Suppressor macrophage treated with lipopolysaccharide for 4 hours (primary cell): ENCODE measurements at regions not wholly inside any gene's neighbourhood (a gene's known extent, or its start where the extent isn't known, plus 50 kb on each side); places are given as distances from the start of the nearest gene placed in this dataset.

Source experiments
- DNase-seq: peaks from one replicate; pipeline ENCODE4 v3.0.0-alpha.2; 2020

DNA sequence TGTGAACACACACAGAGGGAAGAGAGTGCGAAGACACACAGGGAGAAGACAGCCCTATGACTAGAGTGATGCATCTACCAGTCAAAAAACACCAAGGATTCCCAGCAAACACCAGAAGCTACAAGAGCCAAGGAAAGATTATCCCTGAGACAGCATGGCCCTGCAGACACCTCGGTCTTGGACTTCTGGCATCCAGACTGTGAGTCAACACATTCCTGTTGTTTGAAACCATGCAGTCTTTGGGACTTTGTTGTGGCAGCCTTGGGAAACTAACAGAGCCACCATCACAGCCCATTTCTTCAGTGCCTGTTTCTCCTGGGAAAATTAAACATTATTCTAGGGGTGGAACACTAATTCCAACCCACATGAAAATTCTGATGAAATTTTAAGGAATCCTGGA is 220.6 kb downstream of the GXYLT1 start:
- no peak for DNase-seq

- no peak for DNase-seq
These were observed 221.3 kb downstream of the GXYLT1 start for GRCh38 chr12:41923351-41923750.

- DNase-seq = no peak
These were observed 224.3 kb downstream of the GXYLT1 start for GRCh38 chr12:41920355-41920754.

DNA sequence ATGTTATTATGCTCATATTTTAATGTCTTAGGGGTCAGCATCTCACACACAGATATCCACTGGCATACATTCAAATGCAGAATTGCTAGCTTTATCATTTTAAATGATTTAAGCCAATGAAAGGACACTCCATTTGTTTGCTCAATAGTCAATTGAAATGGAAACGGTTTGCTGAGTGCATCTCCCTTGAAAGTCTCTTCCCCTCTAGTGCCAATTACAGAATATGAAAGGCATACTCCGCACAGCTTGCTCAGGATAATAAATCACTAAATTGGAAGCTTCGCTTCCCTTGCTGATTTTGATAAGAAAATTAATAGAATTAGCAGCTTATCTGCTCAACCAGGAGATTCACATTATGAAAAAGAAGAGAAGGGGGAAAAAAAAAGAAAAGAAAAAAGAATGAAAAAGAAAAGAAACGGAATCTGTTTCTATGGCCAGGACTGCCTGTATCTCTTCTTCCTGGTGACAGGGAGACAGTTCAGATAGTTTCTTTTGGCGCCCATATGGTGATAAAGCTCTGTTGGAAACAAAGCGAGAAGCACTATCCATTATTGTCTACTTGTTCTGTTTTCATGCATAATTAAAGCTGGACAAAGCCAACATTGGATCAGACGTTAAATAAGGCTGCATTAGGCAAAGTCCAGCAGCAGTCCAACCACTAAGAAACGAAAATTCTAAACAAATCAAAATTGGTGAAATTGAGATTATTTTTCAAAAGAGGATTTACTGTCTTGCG is 225.0 kb downstream of the GXYLT1 start:
- no peak for DNase-seq

- no peak for DNase-seq
These were observed 225.6 kb downstream of the GXYLT1 start for GRCh38 chr12:41919048-41919447.

GRCh38 chr12:41917938-41918341 is 226.7 kb downstream of the GXYLT1 start:
- peak; percentile 12 for DNase-seq

DNA sequence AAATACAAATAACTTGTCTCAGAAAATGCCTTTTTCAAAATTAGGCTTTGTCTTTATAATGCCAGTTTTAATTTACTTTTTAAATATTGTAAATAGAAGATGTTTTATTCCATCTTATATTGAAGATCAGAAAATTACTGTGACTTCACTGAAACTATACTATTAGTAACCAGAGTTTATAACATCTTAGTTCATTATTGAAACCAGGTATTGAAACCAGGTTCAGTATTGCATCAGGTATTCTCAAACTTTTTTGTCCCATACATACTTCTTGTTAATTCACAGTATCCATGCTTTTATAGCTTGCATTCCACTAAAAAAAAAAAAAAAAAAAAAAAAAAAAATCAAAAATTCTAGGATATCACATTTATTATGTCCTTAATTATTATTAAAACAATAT is 227.5 kb downstream of the GXYLT1 start:
- DNase-seq = no peak

- DNase-seq = no peak
These were observed 233.9 kb downstream of the GXYLT1 start for GRCh38 chr12:41910578-41911320.

DNA sequence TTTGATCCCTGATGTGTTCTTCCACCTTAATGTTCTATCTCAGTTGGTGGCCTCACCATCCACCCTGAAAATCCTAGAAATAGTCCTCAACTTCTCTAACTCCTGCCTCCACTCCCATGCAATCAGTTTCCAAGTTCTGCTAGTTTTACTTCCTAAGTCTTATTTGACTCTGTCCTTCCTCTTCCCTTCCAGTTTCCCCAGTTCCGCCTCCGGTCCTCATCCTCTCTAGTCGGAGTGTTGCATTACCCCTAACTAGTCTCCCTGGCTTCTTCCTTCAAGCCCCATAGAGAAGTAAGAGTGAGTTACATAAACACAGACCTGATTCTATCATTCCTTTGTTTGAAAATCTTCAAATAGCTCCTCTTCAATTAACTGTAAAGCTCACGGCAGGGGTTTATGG is 236.5 kb downstream of the GXYLT1 start:
- DNase-seq = peak; percentile 27

DNA sequence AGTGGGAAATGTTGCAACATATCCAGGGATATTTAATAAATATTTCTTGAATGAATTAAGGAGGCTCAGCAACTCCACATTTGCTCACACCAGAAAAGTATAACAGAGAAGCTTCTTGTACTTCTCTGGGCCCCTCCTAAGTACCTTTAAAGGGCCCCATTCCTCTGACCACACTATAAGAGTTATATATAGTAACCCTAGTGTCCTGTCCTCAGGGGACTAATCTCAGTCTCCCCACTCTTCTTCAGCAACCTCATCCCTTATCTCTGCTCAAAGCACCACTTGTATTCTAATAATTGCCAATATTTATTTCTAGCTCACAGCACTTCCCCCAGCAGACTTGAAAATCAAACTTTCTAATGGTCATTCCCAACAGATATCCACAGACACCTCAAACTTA is 237.1 kb downstream of the GXYLT1 start:
- DNase-seq = no peak

DNA sequence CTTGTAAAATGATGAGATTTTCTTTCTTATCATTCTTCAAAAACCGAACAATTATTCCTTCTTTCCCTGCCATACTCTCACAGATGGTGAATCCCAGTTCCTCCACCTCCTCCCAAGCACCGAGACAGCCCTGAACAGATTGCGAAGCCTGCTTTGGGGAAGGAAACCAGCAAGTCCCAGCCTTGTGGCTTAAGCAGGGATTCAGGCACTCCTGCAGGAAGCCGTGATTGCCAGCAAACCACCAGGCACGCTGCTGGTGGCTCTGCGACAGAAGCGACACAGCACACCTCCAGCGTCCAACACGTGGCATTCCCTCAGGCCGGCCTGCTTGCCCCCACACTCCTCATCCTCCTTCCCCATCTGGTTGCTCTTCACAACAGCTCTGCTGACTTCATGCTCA is 237.7 kb downstream of the GXYLT1 start:
- no peak for DNase-seq

GRCh38 chr12:41905759-41906297 is 238.8 kb downstream of the GXYLT1 start:
- no peak for DNase-seq

DNA sequence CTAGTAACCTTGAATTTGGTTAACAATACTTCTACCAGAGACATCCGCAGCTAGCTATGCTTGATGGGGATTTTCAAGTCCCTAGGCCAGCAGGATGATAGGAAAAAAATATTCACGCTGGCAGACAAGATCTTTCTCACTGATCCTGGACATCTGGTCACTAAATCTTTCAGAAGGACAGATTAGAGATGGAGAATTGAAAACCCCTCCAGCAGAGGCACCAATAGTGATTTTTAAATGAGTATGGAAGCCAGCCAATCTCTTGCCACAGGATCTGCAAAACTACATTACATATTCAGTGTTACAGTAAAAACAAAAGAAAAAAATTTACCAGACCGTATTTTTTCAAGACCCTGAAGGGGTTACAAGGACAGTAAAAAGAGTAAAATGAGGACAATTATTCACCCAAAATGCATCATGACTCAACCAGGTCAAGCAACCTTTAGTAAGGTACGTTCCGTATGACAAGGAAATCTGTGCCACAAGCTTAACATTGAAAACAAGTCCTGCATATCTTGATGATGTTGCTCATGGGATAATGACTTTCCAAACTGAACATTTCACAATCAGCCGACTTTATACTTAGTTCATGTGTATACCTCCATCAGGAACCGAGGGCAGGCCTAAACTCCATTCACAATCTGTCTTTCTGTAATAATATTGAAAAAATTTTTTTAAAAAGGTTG is 239.5 kb downstream of the GXYLT1 start:
- no peak for DNase-seq

DNA sequence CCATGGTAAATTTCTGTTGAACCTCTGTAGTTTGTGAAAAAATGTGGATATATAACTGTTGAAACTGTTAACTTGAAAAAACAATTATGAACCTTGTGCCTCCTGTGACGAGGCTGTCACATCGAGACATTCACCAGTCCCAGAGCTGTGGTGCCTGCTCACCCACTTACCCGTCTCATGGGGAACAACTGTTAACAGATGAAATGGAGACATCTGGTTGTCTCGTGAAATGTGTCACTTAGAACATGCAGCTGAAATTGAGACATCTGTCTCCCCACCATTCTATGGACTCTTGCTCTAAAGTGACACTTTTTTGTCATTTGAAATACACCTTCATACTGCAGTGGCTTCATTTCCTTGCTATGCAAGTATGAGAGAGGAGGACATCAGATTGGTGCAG is 240.6 kb downstream of the GXYLT1 start:
- no peak for DNase-seq

DNA sequence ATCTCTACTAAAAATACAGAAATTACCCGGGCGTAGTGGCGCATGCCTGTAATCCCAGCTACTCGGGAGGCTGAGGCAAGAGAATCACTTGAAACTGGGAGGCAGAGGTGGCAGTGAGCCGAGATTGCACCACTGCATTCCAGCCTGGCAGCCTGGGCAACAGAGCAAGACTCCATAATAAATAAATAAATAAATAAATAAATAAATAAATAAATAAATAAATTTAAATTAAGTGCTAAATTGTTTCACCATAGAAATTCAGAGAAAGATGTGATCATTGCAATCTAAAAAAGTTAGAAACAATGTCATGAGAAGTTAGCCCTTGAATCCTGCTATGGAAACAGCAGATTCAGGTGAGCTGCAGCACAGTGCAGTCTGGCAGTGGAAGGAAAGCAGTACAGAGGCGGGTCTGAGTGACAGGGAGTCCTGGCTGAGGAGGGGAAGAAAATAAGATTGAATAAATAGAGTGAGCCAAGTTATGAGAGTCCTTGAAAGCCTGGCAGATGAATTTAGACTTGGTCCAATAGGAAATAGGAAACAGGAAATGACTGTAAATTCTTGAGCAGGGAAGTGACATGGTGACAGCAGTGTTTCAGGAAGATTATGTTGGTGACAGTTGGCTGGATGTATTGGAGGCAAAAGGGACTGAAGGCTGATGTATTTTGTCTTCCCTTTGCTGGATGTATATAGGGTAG is 241.5 kb downstream of the GXYLT1 start:
- DNase-seq = no peak

DNA sequence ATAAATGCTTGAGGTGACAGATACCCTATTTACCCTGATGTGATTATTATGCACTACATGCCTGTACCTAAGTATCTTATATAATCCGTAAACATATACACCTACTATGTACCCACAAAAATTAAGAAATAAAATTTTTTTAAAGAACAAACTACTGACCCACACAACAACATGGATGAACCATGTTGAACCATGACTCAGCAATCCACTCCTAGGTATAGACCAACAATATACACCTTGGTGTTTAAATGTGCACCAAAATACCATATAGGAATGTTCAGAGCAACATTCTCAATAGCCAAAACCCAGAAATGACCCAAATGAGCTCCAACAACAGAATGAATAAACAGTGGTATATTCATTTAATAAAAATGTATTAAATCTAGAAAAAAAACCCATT is 245.1 kb downstream of the GXYLT1 start:
- no peak for DNase-seq

DNA sequence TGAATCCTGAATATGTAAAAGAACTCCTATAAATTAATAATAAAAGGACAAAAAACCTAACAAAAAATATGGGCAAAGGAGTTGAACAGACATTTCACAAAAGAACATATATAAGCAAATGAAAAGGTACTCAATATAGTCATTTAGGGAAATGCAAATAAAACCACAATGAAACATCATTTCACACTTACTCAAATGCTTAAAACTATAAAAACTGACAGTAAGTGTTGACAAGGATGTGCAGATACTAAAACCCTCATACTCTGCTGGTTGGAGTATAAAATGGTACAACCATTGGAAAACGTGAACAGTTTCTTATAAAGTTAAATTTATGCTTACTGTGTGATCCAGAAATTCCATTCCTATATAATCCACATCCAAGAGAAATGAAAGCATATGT is 247.1 kb downstream of the GXYLT1 start:
- no peak for DNase-seq

DNA sequence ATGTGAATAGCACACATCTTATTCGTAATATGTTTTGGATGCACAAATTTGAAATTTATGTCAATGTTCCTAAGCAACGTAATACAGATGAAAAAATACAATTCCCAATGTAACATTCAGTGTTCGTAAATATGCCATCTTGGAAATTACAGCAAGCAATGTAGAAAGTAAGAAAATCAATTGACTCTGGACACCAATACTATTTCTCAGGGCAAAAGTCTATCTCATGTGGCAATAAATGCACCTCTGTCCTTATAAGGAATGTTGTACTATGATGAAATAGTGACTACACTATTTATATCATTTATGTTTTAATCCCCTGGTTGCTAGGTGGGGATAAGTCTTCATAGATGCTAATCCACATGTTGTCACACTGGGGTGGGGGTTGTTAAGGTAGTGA is 251.2 kb downstream of the GXYLT1 start:
- DNase-seq = no peak

- DNase-seq = no peak
These were observed 252.4 kb downstream of the GXYLT1 start for GRCh38 chr12:41892302-41892701.

GRCh38 chr12:41891226-41891625 is 253.4 kb downstream of the GXYLT1 start:
- no peak for DNase-seq

DNA sequence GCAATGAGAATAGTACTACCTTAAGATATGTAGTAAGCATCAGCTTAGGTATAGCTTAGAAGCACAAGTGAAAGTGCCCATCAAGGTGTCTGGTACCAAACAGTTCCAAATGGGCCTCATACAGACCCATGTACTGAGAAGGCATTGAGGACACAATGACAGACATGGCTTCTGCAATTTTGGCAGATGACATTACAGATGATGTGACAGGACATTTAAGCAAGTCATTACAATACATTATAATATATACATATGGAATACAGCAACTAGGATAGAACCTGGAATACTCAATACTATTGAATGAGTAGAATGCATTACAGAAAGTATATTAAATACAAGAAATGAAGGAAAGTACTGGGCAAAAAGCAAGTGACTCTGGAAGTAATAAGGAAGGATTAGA is 256.4 kb downstream of the GXYLT1 start:
- no peak for DNase-seq

DNA sequence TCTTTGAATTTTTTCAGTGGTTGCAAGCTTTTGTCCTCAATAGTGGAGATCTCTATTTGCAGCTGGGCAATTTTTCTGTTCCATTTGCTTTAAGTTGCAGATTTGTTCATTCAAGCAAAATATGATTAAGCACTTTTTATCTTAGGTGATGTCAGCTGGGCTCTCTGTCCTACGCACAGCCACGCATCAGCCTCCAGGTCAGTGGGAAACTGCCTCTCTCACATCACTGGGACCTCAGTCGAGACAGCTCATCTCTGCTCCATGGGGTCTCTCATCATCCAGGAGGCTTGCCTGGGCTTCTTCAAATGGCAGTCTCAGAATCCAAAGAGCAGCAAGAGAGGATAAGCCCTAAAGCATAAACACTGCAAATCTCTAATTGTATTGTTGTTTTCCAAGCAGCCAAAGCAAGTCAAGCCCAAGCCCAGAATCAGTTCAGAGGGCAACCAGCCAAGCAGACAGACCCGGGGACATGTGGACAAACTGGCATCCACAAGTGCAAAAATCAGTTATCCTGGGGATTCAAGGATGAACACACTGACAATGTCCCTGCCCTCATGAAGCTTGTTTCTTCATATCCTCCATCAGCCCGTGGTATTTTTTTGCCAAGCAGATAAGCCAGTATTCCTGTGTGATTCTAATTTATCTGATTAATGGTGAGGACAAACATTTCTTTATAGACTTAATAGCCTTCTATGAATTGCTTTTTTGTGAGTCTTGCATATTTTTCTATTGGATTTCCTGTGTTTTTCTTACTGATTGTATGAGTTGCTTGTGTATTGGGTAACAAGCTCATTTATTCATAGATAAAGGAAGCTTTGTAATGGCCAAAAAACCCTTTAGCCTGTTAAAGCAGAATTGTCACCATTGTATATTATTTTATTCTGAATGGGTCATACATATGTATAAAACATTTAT is 262.5 kb downstream of the GXYLT1 start:
- DNase-seq = no peak
